SJSA1 (cell line): ENCODE measurements at regions not wholly inside any gene's neighbourhood (a gene's known extent, or its start where the extent isn't known, plus 50 kb on each side); places are given as distances from the start of the nearest gene placed in this dataset.

Source experiments
- DNase-seq, 2 experiments: peaks; one replicate each; pipeline ENCODE4 v3.0.0-alpha.2; 2015 to 2020; ENCODE audit warnings: low spot score in 2 of 2, low read depth in 1 of 2
- H3K27ac ChIP-seq: fragments of 250-450 bp; sonication (Bioruptor Pico); 2 replicates; pipeline ENCODE4 v1.5.1; 2020; ENCODE audit warnings: mild to moderate bottlenecking, moderate library complexity
- H3K27me3 ChIP-seq: fragments of 250-450 bp; sonication (Bioruptor Pico); replicated peaks from 2 replicates; pipeline ENCODE4 v1.5.1; 2020; ENCODE audit warnings: mild to moderate bottlenecking, moderate library complexity
- H3K36me3 ChIP-seq: fragments of 250-450 bp; sonication (Bioruptor Pico); 2 replicates; pipeline ENCODE4 v1.5.1; 2020; ENCODE audit warnings: mild to moderate bottlenecking
- H3K4me1 ChIP-seq: fragments of 250-450 bp; sonication (Bioruptor Pico); replicated peaks from 2 replicates; pipeline ENCODE4 v1.6.1; 2021; ENCODE audit warnings: mild to moderate bottlenecking
- H3K4me3 ChIP-seq: fragments of 250-450 bp; sonication (Bioruptor Pico); 2 replicates; pipeline ENCODE4 v1.5.1; 2020; ENCODE audit warnings: mild to moderate bottlenecking
- H3K9me3 ChIP-seq: fragments of 250-450 bp; sonication (Bioruptor Pico); replicated peaks from 2 replicates; pipeline ENCODE4 v1.5.1; 2020; ENCODE audit warnings: mild to moderate bottlenecking

GRCh38 chr7:155987681-155988235, 175.5 kb upstream of the SHH start:
- Histone ChIP-seq H3K9me3 (no peaks in the 10 kb centered on the region), H3K27ac (no peak overlapping the region), H3K4me3 (no peak overlapping the region), H3K27me3 (no peaks in the 10 kb centered on the region; the same call in 1 of the 2 replicates), H3K36me3 (no peaks in the 10 kb centered on the region), H3K4me1 (no peaks in the 10 kb centered on the region)
- peak in 1 of 2 experiments; percentile 22 for DNase-seq

GRCh38 chr7:155986497-155987160, 174.4 kb upstream of the SHH start:
- Histone ChIP-seq H3K27ac (no peak overlapping the region), H3K36me3 (no peaks in the 10 kb centered on the region), H3K4me3 (no peak overlapping the region), H3K9me3 (no peaks in the 10 kb centered on the region), H3K4me1 (no peaks in the 10 kb centered on the region), H3K27me3 (no peaks in the 10 kb centered on the region; the same call in 1 of the 2 replicates)
- peak in 1 of 2 experiments; percentile 32 for DNase-seq

- no peaks in the 10 kb centered on the region for H3K36me3 ChIP-seq
- no peaks in the 10 kb centered on the region for H3K9me3 ChIP-seq
- no peaks in the 10 kb centered on the region for H3K4me1 ChIP-seq
- no peak overlapping the region for H3K4me3 ChIP-seq
- DNase-seq = peak in 1 of 2 experiments; percentile 16
- H3K27ac ChIP-seq = no peak overlapping the region
- H3K27me3 ChIP-seq = no peaks in the 10 kb centered on the region; the same call in 1 of the 2 replicates
Observed at GRCh38 chr7:155985518-155986250, 173.4 kb upstream of the SHH start.

- DNase-seq = peak in 1 of 2 experiments; percentile 25
- Histone ChIP-seq H3K27ac (no peak overlapping the region), H3K4me3 (no peak overlapping the region), H3K27me3 (no peaks in the 10 kb centered on the region; the same call in 1 of the 2 replicates), H3K9me3 (no peaks in the 10 kb centered on the region), H3K36me3 (no peaks in the 10 kb centered on the region), H3K4me1 (no peaks in the 10 kb centered on the region)
Observed at GRCh38 chr7:155984609-155985405, 172.5 kb upstream of the SHH start.

GRCh38 chr7:155984028-155984580, 171.8 kb upstream of the SHH start:
- Histone ChIP-seq H3K4me1 (no peaks in the 10 kb centered on the region), H3K4me3 (no peak overlapping the region), H3K27ac (no peak overlapping the region), H3K9me3 (no peaks in the 10 kb centered on the region), H3K36me3 (no peaks in the 10 kb centered on the region), H3K27me3 (peaks cover 4% of the 10 kb centered on the region)
- peak in 1 of 2 experiments; percentile 36 for DNase-seq

GRCh38 chr7:155983176-155983815, 171.0 kb upstream of the SHH start:
- DNase-seq = peak in 1 of 2 experiments; percentile 32
- Histone ChIP-seq H3K4me3 (no peak overlapping the region), H3K9me3 (no peaks in the 10 kb centered on the region), H3K36me3 (no peaks in the 10 kb centered on the region), H3K27me3 (peaks cover 12% of the 10 kb centered on the region), H3K27ac (no peak overlapping the region), H3K4me1 (no peaks in the 10 kb centered on the region)

- Histone ChIP-seq H3K27ac (no peak overlapping the region), H3K27me3 (peaks cover 22% of the 10 kb centered on the region), H3K9me3 (no peaks in the 10 kb centered on the region), H3K36me3 (no peaks in the 10 kb centered on the region), H3K4me1 (no peaks in the 10 kb centered on the region), H3K4me3 (no peak overlapping the region)
- peak in 1 of 2 experiments; percentile 13 for DNase-seq
Observed at GRCh38 chr7:155981703-155982102, 169.4 kb upstream of the SHH start.

- peaks cover 26% of the 10 kb centered on the region for H3K27me3 ChIP-seq
- H3K9me3 ChIP-seq = no peaks in the 10 kb centered on the region
- no peaks in the 10 kb centered on the region for H3K4me1 ChIP-seq
- no peak overlapping the region for H3K27ac ChIP-seq
- DNase-seq = peak in 1 of 2 experiments; percentile 31
- no peaks in the 10 kb centered on the region for H3K36me3 ChIP-seq
- H3K4me3 ChIP-seq = no peak overlapping the region
Observed at GRCh38 chr7:155980841-155981240, 168.6 kb upstream of the SHH start.

- DNase-seq = peak in 1 of 2 experiments; percentile 16
- H3K27ac ChIP-seq = no peak overlapping the region
- H3K36me3 ChIP-seq = no peaks in the 10 kb centered on the region
- H3K27me3 ChIP-seq = peaks cover 29% of the 10 kb centered on the region
- no peaks in the 10 kb centered on the region for H3K4me1 ChIP-seq
- H3K4me3 ChIP-seq = no peak overlapping the region
- H3K9me3 ChIP-seq = no peaks in the 10 kb centered on the region
Observed at GRCh38 chr7:155979994-155980393, 167.7 kb upstream of the SHH start.

- Histone ChIP-seq H3K36me3 (no peaks in the 10 kb centered on the region), H3K9me3 (no peaks in the 10 kb centered on the region), H3K4me3 (no peak overlapping the region), H3K27ac (no peak overlapping the region), H3K27me3 (peaks cover 29% of the 10 kb centered on the region), H3K4me1 (no peaks in the 10 kb centered on the region)
- peak in 1 of 2 experiments; percentile 12 for DNase-seq
Observed at GRCh38 chr7:155979566-155979965, 167.3 kb upstream of the SHH start.

GRCh38 chr7:155975490-155975889, 163.2 kb upstream of the SHH start:
- no peaks in the 10 kb centered on the region for H3K9me3 ChIP-seq
- H3K4me3 ChIP-seq = no peak overlapping the region
- peaks cover 34% of the 10 kb centered on the region for H3K27me3 ChIP-seq
- no peaks in the 10 kb centered on the region for H3K4me1 ChIP-seq
- no peaks in the 10 kb centered on the region for H3K36me3 ChIP-seq
- peak in 1 of 2 experiments; percentile 22 for DNase-seq
- H3K27ac ChIP-seq = no peak overlapping the region

GRCh38 chr7:155974186-155974897, 162.1 kb upstream of the SHH start:
- Histone ChIP-seq H3K4me1 (no peaks in the 10 kb centered on the region), H3K27me3 (peaks cover 36% of the 10 kb centered on the region), H3K9me3 (no peaks in the 10 kb centered on the region), H3K36me3 (no peaks in the 10 kb centered on the region), H3K27ac (no peak overlapping the region), H3K4me3 (no peak overlapping the region)
- DNase-seq = peak in 1 of 2 experiments; percentile 28
